H1 (cell line): ENCODE measurements at regions not wholly inside any gene's neighbourhood (a gene's known extent, or its start where the extent isn't known, plus 50 kb on each side); places are given as distances from the start of the nearest gene placed in this dataset.

ENCODE experiments used
- CTCF ChIA-PET: fragments of 300-600 bp; sonication (Branson Sonifier 250); formaldehyde crosslinking; loops from one replicate; lab custom pipeline; 2021; ENCODE audit not compliant: partially characterized antibody; lab: Charles Lee
- POLR2A ChIA-PET: fragments of 300-600 bp; sonication (Branson Sonifier 250); formaldehyde crosslinking; loops from one replicate; lab custom pipeline; 2021; ENCODE audit warnings: inconsistent platforms; ENCODE audit not compliant: partially characterized antibody; lab: Charles Lee
- DNase-seq, 2 experiments: peaks; one replicate each; pipeline versions ENCODE4 v3.0.0 to v3.0.0-alpha.2; 2010 to 2022; ENCODE audit warnings: low spot score in 2 of 2, low read depth in 1 of 2, mixed read lengths in 1 of 2
- FAIRE-seq: peaks from 2 replicates; lab custom pipeline; 2011; peaks lifted over from hg19 to GRCh38; lab: Jason Lieb, UNC
- H2AFZ ChIP-seq: 2 replicates; pipeline ENCODE4 v1.8.1; 2012; ENCODE audit warnings: low read length, inconsistent platforms
- H2AK5ac ChIP-seq: 2 replicates; pipeline ENCODE4 v1.6.1; 2013; ENCODE audit warnings: low read depth, low read length
- H2BK120ac ChIP-seq: replicated peaks from 2 replicates; pipeline ENCODE3; 2013; ENCODE audit warnings: low read depth, low read length, inconsistent platforms
- H2BK12ac ChIP-seq: 2 replicates; pipeline ENCODE4 v1.6.1; 2013; ENCODE audit warnings: low read depth, low read length
- H2BK15ac ChIP-seq: 2 replicates; pipeline ENCODE4 v1.6.1; 2013; ENCODE audit warnings: low read length
- H2BK20ac ChIP-seq: 2 replicates; pipeline ENCODE4 v1.6.1; 2013; ENCODE audit warnings: low read length
- H2BK5ac ChIP-seq: 2 replicates; pipeline ENCODE4 v1.6.1; 2013; ENCODE audit warnings: low read depth, low read length
- H3K14ac ChIP-seq: 2 replicates; pipeline ENCODE4 v1.6.1; 2013; ENCODE audit warnings: inconsistent platforms; ENCODE audit not compliant: insufficient read length
- H3K18ac ChIP-seq: 2 replicates; pipeline ENCODE4 v1.6.1; 2013; ENCODE audit warnings: low read length; ENCODE audit errors: extremely low read depth
- H3K23ac ChIP-seq: 2 replicates; pipeline ENCODE4 v1.6.1; 2013; ENCODE audit warnings: inconsistent platforms; ENCODE audit not compliant: insufficient read length
- H3K23me2 ChIP-seq: 2 replicates; pipeline ENCODE4 v1.6.1; 2013; ENCODE audit warnings: low read depth, low read length
- H3K27ac ChIP-seq: 2 replicates; pipeline ENCODE4 v1.6.1; 2011; ENCODE audit warnings: low read depth, low read length, inconsistent platforms
- H3K27me3 ChIP-seq, 4 experiments: replicated peaks in 1 of 4; 1 replicate in 1 of 4; 2 replicates in 3 of 4; pipeline versions ENCODE4 v1.6.1 to v1.8.1; 2011 to 2013; ENCODE audit warnings: low read length in 3 of 4, mild to moderate bottlenecking in 3 of 4, inconsistent platforms in 2 of 4, mixed read lengths in 2 of 4, moderate library complexity in 1 of 4; ENCODE audit not compliant: control insufficient read depth in 3 of 4, insufficient read depth in 3 of 4; ENCODE audit errors: extremely low read depth in 1 of 4
- H3K36me3 ChIP-seq, 4 experiments: 2 replicates each; pipeline versions ENCODE4 v1.6.1 to v1.8.1; 2011 to 2013; ENCODE audit warnings: mild to moderate bottlenecking in 4 of 4, low read length in 3 of 4, moderate library complexity in 2 of 4, control low read depth in 1 of 4, inconsistent platforms in 1 of 4; ENCODE audit not compliant: insufficient read depth in 4 of 4, control insufficient read depth in 2 of 4
- H3K4ac ChIP-seq: replicated peaks from 2 replicates; pipeline ENCODE3; 2013; ENCODE audit warnings: low read length, low read depth, mixed read lengths, inconsistent platforms; ENCODE audit not compliant: insufficient read length
- H3K4me1 ChIP-seq, 4 experiments: replicated peaks in 1 of 4; 1 replicate in 1 of 4; 2 replicates in 3 of 4; pipeline versions ENCODE4 v1.6.1 to v1.8.1; 2011 to 2013; ENCODE audit warnings: low read length in 3 of 4, inconsistent platforms in 2 of 4, mixed read lengths in 1 of 4; ENCODE audit not compliant: insufficient read depth in 4 of 4, control insufficient read depth in 3 of 4
- H3K4me2 ChIP-seq, 2 experiments: 2 replicates each; pipeline versions ENCODE4 v1.6.1 to v1.8.1; 2011 to 2013; ENCODE audit warnings: low read depth in 2 of 2, low read length in 2 of 2, control low read depth in 1 of 2, inconsistent platforms in 1 of 2, mild to moderate bottlenecking in 1 of 2; ENCODE audit not compliant: insufficient read depth in 1 of 2
- H3K4me3 ChIP-seq, 4 experiments: fragments of 200-600, 300-600 bp in 1 of 4; sonication (generic), shearing (Covaris generic), sonication (Bioruptor Twin) in 1 of 4; 2 replicates each; pipeline versions ENCODE4 v1.5.1 to v1.8.1; 2011 to 2016; ENCODE audit warnings: low read length in 4 of 4, low read depth in 3 of 4, control low read depth in 2 of 4, inconsistent platforms in 2 of 4, mild to moderate bottlenecking in 2 of 4, mixed read lengths in 1 of 4, moderate library complexity in 1 of 4; ENCODE audit not compliant: insufficient read depth in 2 of 4; ENCODE audit errors: extremely low read depth in 1 of 4
- H3K56ac ChIP-seq: replicated peaks from 2 replicates; pipeline ENCODE3; 2013; ENCODE audit warnings: low read depth, mild to moderate bottlenecking, mixed read lengths, low read length, inconsistent platforms; ENCODE audit not compliant: insufficient read length
- H3K79me1 ChIP-seq: 2 replicates; pipeline ENCODE4 v1.6.1; 2013; ENCODE audit warnings: low read depth, low read length, control low read depth
- H3K79me2 ChIP-seq, 2 experiments: 2 replicates each; pipeline versions ENCODE4 v1.6.1 to v1.8.1; 2012 to 2013; ENCODE audit warnings: low read length in 2 of 2, mild to moderate bottlenecking in 2 of 2, inconsistent platforms in 1 of 2; ENCODE audit not compliant: insufficient read depth in 2 of 2, control insufficient read depth in 1 of 2
- H3K9ac ChIP-seq, 4 experiments: replicated peaks in 1 of 4; 1 replicate in 1 of 4; 2 replicates in 3 of 4; pipeline versions ENCODE4 v1.6.1 to v1.8.1; 2011 to 2013; ENCODE audit warnings: low read depth in 3 of 4, low read length in 3 of 4, control low read depth in 2 of 4, mild to moderate bottlenecking in 2 of 4, moderate library complexity in 2 of 4, inconsistent platforms in 1 of 4; ENCODE audit errors: extremely low read depth in 1 of 4
- H3K9me3 ChIP-seq, 2 experiments: 2 replicates each; pipeline versions ENCODE4 v1.6.1 to v1.8.1; 2012 to 2013; ENCODE audit warnings: mild to moderate bottlenecking in 2 of 2, moderate library complexity in 2 of 2, control low read depth in 1 of 2, inconsistent platforms in 1 of 2, low read depth in 1 of 2, low read length in 1 of 2, mixed read lengths in 1 of 2; ENCODE audit not compliant: insufficient read depth in 2 of 2
- H4K20me1 ChIP-seq, 2 experiments: replicated peaks in 1 of 2; 2 replicates each; pipeline versions ENCODE3 to v1.8.1; 2011 to 2013; ENCODE audit warnings: inconsistent platforms in 2 of 2, low read length in 2 of 2, mild to moderate bottlenecking in 1 of 2; ENCODE audit not compliant: insufficient read depth in 2 of 2, control insufficient read depth in 1 of 2
- H4K5ac ChIP-seq: 2 replicates; pipeline ENCODE4 v1.6.1; 2013; ENCODE audit warnings: low read length, low read depth, mixed read lengths, inconsistent platforms; ENCODE audit not compliant: insufficient read length
- H4K8ac ChIP-seq: 2 replicates; pipeline ENCODE4 v1.8.0; 2013; ENCODE audit warnings: mild to moderate bottlenecking, moderate library complexity, low read length, inconsistent platforms; ENCODE audit not compliant: insufficient read depth; ENCODE audit errors: extremely low read depth
- H4K91ac ChIP-seq: replicated peaks from 2 replicates; pipeline ENCODE3; 2013; ENCODE audit warnings: low read length, mixed read lengths, inconsistent platforms; ENCODE audit not compliant: insufficient read length
- TEAD4 ChIP-seq: IDR thresholded peaks from 2 replicates; pipeline ENCODE4 v1.6.1; 2012; ENCODE audit warnings: low read depth, low read length, inconsistent platforms, mixed read lengths
- WGBS, 2 experiments: shearing (Covaris generic) in 1 of 2; methylation state at CpG; one replicate each; pipeline versions ENCODE4 v1.1.6 to v1.1.7; 2013 to 2015; ENCODE audit warnings: low lambda C conversion rate in 2 of 2, mixed read lengths in 2 of 2, inconsistent platforms in 1 of 2, low coverage in 1 of 2, missing lambda C conversion rate in 1 of 2; ENCODE audit not compliant: insufficient replicate concordance in 2 of 2, insufficient coverage in 1 of 2, insufficient read length in 1 of 2; ENCODE audit errors: extremely low coverage in 1 of 2, missing lambda C conversion rate in 1 of 2; 5-methylcytosine and 5-hydroxymethylcytosine counted together

DNA sequence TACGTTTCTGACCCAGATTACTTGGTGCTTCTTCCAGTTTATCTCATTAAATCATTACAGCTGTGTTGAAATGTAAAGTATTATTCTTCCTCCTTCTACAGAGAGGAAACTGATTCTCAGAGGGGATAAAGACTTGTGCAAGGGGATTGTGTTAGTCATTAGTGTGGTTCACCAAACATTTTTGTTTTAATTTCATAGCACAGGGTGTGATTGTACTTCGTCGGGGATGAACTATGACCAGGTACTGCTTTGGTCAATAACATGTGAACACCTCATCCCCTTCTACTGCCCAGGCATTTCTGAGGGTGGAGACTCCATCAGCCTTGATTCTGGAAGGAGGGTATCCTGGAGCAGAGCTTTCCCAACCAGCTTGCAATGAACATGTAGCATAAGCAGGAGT lies 120.2 kb upstream of the ALX4 start:
- Histone ChIP-seq H2BK120ac (no peak overlapping the region), H3K4me1 (no peaks in the 10 kb centered on the region), H3K14ac (no peak overlapping the region), H3K23me2 (no peaks in the 10 kb centered on the region), H3K23ac (no peak overlapping the region), H3K9me3 (no peaks in the 10 kb centered on the region), H2BK5ac (no peak overlapping the region), H3K9ac (no peak overlapping the region), H3K36me3 (no peaks in the 10 kb centered on the region), H4K8ac (no peak overlapping the region), H3K4ac (no peak overlapping the region), H2BK20ac (no peak overlapping the region), H4K20me1 (no peaks in the 10 kb centered on the region), H3K79me1 (no peaks in the 10 kb centered on the region), H2BK15ac (no peak overlapping the region), H3K4me2 (no peak overlapping the region), H3K18ac (no peak overlapping the region), H3K4me3 (no peak overlapping the region), H4K5ac (no peak overlapping the region), H3K79me2 (no peaks in the 10 kb centered on the region; a peak in 1 of 4 replicates), H4K91ac (no peak overlapping the region), H2AFZ (no peak overlapping the region), H2BK12ac (no peak overlapping the region), H3K56ac (no peak overlapping the region), H3K27me3 (no peaks in the 10 kb centered on the region; a peak in 2 of 7 replicates)
- FAIRE-seq (no peak), DNase-seq (no peak)
- POLR2A ChIA-PET = no interaction called here
- 61% methylated on average over 3 of the region's 3 CpGs; no CpG with 5 or more reads in 1 of the 2 experiments for WGBS, 2 experiments
- CTCF ChIA-PET = no interaction called here
- TF ChIP-seq TEAD4 = no peak
- TF ChIP-seq, all 59 proteins: peak for 0
- Histone ChIP-seq H2AK5ac (no peak overlapping the region), H3K27ac (no peak overlapping the region)
